ENCODE measurements at regions not wholly inside any gene's neighbourhood (a gene's known extent, or its start where the extent isn't known, plus 50 kb on each side); places are given as distances from the start of the nearest gene placed in this dataset.

DNA sequence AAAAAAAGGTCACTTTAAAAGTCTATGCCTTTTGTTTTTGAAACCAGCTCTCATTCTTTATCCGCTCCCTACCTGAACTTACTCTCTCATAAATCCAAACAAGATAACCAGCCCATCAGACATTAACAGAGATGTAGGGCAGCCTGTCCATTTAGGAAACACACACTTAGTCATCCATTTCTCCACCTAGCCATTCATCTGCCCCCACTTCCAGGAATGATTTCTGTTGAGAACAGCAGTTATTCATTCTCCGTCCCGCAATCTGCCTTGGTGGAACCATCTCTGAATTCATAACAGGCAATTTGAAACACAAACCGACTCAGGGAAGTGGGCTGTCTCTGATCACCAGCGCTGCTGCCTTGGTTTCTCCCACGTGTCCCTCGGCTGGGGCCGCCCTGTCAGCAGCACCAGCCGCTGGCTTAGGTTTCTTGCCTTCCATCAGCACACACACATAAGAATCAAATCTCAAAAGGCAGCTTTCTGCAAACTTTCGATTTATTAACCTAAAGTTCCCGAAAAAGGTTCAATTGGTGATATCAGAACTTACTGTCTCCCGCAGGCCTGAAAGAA lies 528.2 kb upstream of the NRP1 start:
- TF ChIP-seq, protein P1, sequence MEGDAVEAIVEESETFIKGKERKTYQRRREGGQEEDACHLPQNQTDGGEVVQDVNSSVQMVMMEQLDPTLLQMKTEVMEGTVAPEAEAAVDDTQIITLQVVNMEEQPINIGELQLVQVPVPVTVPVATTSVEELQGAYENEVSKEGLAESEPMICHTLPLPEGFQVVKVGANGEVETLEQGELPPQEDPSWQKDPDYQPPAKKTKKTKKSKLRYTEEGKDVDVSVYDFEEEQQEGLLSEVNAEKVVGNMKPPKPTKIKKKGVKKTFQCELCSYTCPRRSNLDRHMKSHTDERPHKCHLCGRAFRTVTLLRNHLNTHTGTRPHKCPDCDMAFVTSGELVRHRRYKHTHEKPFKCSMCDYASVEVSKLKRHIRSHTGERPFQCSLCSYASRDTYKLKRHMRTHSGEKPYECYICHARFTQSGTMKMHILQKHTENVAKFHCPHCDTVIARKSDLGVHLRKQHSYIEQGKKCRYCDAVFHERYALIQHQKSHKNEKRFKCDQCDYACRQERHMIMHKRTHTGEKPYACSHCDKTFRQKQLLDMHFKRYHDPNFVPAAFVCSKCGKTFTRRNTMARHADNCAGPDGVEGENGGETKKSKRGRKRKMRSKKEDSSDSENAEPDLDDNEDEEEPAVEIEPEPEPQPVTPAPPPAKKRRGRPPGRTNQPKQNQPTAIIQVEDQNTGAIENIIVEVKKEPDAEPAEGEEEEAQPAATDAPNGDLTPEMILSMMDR (IDR thresholded peaks at IDR 0.05): no peak
- no peak for TF ChIP-seq ZFX (IDR thresholded peaks at IDR 0.05; ENCODE audit: borderline replicate concordance)
